CD4-positive, alpha-beta T cell treated with Interleukin-17A for 1 hour (primary cell): ENCODE measurements at regions not wholly inside any gene's neighbourhood (a gene's known extent, or its start where the extent isn't known, plus 50 kb on each side); places are given as distances from the start of the nearest gene placed in this dataset.

Source experiments
- DNase-seq: peaks from one replicate; pipeline ENCODE4 v3.0.0-alpha.2; 2020

DNA sequence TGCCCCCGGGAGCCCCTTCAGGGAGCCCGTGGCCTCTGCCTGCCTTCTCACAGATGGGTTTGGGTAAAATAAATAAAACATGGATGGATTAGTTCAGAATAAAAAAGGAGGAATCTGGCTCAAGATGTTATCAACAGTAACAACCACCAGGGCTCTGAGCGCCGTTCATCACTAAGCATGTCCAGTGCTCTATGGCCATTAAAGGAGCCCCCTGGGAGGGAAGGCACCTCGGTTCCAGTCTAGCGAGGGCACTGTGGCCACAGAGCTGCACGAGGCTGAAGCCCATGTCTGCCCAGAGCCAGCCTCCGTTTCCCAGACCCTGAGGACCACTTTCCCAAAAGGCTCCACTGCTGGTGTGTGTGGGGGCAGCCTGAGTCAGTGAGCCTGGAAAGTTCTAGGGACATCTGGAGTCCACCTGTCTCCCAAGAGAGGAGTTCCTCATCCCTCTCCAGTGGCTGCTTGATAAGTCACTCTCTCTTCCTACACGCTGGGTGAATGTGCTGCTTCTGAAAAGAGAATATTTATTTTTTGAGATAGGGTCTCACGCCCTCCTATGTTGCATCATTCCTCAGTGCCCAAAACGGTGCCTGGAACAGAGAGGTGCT, 614.6 kb downstream of the TBC1D22A start:
- no peak for DNase-seq

DNA sequence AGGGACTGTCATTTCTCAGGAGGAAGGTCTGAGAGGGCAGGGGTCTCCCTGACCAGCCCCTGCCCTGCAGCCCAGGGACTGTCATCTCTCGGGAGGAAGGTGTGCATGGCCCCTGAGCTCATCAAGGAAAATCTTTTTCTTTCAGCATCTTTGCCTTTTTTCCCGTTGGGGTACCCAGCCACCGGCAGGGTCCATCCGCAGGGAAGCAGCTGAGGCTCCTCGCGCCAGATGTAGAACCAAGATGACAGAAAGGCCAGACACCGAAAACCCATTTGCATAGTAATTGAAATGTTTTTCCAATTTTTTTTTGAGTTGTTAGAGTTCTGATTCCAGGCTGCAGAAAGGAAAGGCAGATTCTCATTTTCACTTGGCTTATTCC, 613.9 kb downstream of the TBC1D22A start:
- no peak for DNase-seq

DNA sequence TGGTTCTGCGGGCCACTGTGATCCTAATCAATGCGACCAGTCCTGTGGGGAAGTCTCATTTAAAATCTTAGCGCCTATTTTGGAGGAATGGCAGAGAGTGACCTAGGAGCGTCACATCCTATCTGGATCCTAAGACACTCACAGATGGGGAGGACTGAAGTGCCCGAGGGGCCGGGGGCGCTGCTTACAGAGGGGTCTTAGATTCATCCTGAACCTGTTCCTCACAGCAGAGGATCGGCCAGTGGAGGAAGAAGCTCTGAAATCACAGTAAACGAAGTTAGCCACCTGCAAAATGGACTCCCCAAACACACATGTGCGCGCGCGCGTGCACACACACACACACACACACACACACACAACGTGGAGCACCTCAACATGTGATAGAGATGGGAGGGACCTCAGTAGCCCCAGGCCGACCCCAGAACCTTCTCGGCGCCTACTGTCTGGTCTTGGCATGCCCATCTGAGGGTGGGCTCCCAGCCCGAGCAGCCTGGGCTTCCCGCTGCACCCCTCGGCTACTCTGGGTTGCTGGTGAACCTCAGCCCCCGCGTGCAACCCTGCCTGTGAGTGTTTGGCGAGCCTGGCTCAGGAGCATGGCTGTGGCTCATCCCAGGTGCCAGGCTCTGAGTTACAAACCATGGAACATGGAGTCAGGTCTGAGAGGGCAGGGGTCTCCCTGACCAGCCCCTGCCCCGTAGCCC, 613.3 kb downstream of the TBC1D22A start:
- DNase-seq: no peak

DNA sequence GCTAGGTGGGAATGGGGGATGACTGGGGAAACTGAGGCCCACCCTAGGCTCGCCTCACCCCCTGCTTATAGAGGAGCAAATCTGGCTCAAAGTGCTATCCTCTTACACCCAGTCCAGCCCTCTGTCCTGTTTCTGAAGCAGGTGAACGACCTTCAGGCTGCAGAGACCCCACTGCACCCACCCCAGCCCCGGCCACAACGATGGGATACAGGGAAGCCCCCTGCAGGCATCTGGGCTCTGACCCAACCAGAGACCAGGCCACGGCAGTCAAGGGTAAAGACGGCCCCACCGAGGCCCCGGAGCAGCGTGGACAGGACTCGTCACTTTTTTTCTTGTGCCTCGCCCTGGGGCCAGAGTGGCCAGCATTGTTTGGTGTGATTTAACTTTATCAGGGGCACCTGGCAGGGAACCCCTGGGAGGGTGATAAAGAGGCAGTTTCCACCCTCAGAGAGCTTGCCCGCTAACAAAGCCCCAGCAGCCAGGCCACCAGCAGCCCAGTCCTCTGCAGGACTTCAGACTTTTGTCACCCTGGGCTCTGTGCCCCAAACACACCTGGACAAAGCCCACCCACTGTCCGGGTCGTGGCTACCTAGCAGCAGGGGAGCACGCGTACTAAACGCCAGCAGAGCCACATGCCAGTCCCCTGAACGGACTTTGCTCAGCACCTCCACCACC, 612.6 kb downstream of the TBC1D22A start:
- no peak for DNase-seq

DNA sequence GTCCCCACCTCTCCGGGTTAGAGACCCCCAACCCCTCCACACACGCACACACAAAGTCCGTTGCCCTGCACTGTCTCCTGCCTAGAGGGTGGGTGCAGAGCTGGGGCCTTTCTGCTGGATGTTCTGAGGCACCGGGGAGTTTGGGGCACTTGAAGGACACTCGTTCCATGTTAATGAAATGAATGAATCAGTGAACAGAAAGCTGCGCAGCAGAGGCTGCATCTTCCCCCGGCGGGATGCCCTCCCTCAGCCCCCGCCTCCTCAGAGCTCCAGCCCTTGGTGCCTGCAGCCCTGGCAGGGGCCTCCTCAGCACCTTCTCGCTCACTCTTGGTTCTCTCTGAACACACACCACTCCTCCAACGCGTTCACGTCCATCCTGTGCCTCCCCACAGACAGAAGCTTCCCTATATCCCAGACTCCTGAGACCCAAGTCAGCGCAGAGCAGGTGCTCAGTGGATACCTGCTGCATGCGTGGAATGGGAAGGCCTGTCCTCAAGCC, 611.9 kb downstream of the TBC1D22A start:
- no peak for DNase-seq

DNA sequence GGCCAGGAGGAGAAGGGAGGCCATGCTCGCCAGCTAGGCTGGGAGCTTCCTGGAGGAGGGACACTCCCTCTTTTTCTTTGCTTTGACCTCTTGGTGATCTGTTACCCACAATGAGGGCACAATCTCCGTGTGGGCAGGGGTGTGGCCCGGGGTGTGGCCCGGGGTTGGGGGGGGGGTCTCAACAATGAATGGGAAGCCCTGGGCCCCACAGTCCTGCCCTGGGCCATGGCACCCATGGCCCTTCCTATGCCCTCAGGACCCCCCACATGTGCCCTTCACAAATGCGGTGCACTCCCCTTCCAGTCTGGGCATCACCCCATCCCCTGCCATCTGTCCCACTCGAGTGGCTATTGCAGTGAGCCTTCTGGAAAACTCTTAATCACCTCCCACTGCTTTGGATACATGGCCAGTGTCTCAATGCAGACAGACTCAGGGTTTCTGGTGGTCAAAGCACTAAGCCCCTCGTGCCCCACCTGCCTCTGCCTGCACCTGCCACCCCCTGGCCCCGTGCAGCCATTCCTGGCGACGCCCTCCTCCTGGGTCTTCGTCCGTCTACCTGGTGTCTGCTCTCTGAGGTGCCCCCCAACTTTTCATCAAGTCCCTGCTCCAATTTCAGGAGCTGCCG, 611.3 kb downstream of the TBC1D22A start:
- DNase-seq: no peak

DNA sequence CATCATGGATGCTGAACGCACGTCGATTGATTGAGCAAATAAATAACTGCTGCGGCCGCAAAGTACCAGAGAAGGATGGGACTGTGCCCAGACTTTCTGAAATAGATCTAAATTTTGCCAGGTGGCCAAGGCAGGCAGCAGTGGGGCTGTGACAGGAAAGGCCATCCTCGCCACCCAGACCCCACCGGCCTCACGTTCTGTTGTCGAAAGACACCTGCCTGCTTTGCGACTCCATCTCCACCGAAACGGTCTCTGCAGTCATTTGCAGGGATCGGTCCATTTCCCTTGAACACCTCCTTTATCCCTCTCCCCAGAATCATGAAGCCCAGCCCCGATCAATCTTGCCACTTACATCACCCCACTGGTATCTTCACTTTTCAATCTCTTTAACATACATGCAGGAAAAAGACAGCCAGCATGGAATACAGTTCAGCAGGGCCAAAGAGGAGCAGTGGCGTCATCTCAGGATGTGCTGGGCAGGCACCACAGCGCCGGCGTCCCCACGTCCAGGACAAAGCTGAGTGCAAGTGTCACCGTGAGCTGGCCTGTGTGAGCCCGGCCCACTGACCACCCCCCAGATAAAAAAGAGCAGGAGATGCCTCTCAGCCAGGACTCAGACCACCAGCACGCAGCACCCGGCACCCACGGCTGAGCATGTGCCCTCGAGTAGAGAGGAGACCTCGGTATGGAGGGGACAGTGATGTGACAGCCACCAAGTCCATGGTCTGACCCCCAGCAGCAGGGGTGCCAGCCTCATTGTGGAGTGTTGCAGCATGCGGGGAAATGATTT, 610.3 kb downstream of the TBC1D22A start:
- no peak for DNase-seq

DNA sequence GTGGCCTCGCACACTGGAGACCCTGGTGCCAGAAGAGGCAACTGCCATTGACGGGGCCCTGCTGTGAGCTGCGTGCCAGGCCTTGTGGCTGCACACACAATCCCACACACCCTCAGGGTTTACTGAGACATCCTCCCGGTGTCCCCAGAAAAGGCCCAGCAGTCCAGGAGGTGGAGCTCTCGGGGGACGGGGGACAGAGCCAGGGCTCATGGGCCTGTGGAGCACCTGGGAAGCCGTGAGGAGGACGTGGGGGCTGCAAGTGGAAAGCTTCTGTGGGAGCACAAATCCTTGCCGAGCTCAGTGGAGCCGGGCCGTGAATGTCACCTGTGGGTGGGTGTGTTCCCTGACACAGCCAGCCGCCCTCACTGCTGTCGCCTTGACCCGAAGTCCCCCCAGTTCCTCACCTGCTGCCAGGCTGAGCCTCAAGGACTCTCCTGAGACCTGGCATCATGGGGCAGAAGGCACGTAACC, 609.7 kb downstream of the TBC1D22A start:
- no peak for DNase-seq

DNA sequence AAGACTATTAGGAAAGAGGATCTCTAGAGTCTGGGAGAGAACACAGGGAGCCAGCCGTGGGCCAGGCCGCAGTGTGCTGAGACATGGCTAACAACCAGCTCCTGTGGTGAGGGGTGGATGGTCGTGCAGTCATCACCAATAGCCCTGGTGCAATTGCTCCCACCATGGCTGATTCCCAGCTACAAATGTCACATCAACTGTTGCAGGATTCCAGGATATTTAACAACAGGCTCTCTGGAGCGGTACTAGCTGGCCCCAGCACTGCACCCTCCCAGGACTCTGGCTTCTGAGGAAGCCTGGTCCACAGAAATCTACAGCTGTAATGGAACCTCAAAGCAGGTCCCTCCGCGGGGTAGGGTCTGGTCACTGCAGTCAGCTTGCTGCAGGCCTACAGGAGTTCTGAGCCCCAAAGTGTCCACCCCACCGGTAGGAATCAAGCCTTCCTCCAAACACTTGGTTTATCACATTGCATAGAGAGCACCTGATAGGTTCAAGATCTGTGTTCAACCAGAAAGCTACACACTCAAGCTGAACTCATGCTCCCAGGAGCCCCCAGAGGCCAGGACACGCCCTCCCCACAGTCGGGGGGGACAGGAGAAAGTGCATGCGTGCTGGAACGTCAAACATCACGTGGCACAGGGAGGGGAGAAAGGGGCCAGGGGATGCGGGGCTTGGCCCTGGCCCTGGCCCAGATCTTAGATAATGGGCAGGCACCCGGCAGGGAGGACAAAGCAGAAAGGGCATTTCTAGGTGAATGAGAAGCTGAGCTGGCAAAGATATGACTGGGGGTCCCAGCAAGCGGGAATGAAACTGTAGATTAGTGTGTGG, 609.0 kb downstream of the TBC1D22A start:
- no peak for DNase-seq

DNA sequence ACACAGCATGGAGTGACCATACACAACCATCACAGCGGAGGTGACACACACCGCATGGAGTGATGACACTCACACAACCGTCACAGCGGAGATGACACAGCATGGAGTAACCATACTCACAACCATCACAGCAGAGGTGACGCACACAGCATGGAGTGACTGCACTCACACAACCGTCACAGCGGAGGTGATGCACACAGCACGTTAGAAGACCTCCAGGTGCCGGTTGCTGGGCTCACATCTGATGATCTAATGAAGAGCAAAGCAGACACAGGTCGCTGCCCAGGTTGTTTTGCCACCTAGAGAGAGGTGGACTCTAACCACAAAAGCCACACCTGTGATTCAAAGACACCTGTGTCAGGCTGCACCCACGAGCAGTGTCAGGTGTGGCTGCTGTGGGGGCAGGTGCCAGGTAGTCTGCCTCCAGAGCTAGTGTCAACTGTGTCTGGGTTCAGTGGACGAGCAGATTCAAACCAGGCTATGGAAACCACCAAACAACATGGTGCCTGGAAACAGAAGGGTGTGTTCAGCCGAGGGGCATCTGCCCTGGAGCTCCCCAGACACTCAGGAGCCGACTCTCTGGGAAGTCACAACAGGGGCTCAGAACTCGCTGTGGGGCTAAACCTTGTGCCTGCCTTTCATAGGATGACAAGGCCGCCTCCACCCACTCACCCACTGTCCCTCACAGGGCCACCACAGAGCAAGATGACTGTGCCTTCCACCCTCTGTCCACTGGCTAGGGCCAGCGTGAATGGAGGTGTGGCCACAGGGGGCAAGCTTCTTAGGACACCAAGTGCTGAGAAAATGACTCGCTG, 608.2 kb downstream of the TBC1D22A start:
- no peak for DNase-seq

DNA sequence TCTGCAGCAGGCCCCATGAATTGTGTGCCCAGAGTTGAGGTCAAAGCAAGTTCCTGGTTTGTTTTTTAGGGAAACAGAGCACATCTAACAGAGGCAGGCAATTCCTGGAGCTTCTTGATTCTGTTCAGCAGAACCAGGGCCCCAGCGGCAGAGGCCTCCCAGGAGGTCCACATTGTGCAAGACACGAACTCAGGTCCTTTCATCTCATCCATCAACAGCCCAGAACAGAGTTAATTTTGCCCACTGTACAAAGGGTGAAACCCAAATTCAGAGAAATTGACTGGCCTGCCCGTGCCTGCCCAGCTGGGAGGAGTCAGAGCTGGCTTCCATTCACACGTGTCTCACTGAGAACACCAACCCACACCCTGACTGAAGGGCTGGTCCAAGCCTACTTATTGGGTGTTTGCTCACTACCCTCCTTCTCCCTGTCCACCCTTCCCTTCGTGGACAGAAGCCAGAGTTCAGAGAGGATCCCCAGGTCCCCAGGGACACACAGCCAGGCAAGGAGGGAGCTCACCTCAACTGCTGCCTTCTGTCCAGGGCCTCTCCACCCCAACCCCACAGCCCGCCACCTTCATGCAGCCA, 607.1 kb downstream of the TBC1D22A start:
- DNase-seq: no peak

DNA sequence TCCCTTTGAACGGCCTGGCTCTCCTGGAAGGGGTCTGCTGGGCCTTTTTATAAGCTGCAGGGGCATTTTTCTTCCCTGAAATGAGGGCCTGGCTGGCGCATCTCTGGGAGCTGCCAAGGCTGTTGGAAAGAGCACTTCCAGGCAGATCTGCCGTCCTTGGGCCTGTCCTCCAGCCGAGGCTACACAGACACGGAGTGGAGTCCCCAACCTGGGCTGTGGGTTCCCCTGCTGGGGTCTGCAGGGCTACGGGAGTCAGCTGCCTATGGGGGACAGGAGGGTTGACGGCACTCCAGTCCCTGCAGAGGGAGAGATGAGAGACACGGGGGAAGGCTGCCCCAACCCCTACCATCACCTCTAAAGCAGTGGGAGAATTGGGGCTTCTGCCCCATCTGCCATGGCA, 606.6 kb downstream of the TBC1D22A start:
- DNase-seq: no peak

DNA sequence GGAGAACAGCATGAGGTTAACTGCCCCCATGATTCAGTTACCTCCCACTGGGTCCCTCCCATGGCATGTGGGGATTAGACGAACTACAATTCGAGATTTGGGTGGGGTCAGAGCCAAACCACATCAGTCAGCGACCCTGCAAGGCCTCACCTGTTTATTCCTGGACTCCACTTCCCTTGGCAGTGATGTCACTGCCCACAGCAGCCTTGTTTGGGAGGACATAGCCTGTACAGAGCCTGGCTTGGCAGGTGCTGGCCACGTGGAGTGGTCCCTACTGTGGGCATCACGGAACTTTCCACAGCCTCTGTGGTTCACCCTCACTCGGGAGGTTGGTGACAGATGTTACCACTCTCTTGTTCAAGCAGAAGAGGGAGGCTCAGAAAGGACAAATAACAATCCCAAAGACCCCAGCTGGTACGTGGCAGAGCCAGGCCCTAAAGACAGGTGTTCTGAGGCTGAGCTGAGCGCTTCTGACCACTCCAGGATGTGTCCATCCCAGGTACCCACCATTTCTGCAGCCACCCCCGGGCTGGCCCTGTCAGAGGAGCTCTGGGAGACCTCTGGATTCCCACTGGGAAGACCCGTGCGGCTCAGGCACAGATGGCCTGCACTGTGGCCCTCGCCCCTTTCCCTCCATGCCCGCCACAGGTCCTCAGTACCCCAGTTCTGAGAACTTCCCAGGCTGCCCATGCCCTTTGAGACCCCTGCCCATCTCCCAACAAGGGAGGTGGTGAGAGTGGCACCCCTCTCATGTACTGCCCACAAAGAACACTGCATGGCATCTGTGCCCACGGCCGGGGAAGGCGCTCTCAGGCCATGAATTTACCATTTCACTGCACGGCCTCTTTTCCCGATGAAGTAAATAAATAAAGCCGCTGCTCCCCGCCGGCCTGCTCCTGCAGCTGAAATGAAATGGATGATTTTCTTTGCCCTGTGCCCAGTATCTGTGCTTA, 605.8 kb downstream of the TBC1D22A start:
- no peak for DNase-seq

DNA sequence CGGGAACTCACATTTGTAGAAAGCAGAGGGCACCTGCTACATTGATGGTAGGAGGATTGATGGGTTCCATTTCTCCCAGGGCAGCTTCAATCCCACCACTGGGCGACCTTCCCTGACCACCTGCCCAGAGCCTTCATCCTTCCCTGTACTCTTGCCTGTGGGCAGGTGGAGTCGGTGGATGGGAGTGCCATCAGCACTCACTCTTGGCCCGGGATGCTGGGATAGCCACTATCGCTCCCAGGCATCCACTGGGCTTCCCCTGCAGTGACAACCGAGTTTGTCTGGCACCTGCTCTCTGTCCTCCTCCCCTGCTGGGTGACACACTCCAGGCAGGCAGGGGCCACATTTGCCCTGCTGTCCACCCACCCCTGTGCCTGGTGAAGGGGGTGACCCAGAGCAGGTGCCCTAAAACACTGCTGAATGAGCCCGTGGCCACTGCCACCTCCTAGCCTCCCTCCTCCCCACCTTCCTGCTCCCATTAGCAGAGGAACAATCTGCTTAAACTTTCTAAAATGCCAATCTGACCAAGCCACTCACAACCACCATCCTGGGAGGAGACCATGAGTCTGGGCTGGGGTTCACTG, 604.7 kb downstream of the TBC1D22A start:
- no peak for DNase-seq

DNA sequence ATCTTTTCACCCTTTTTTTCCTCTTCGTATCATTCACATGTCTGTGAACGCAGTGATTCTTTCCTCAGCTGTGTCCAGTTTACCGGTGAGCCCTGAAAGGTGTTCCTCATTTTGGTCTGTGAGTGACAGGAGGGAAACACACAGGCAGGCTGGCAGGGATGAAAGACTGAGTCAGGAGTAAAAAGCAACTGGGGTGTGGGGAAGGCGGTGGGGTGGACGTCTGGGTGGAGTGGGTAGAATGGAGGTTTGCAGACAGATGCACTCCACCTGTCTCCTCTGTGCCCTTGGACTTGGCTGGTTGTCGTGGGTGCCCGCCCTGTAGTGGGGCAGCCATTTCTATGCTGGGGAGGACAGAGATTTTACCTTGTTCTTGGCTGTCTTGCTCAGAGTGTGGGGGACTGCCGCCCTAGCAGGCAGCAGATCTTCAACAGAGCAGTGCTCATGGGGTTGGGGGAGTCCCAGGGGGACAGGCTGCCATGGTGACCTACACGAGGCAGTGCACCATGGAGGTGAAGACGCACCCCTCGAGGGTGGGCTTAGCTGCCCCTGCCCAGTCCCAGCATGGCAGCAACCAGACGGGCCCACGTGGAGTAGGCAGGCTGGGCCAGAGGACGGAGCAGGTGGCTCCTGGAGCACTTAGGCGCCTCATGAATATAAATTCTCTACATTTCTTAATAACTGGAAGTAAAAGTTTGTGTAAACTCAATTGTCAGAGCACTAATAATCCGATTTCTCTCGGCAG, 603.7 kb downstream of the TBC1D22A start:
- DNase-seq: no peak

DNA sequence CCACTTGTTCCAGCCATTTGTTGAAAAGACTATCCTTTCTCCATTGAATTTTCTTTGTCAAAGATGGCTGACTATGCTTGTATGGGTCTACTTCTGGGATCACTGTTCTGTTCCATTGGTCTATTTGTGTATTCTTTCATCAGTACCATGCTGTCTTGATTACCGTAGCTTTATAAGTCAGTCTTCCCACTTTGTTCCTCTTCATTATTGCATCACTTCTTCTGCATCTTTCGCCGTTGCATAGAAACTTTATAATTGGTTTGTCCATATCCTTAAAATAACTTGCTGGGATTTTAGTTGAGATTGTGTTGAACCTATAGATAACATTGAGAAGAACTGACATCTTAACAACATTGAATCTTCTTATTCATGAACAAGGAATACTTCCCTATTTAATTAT, 598.8 kb downstream of the TBC1D22A start:
- no peak for DNase-seq

DNA sequence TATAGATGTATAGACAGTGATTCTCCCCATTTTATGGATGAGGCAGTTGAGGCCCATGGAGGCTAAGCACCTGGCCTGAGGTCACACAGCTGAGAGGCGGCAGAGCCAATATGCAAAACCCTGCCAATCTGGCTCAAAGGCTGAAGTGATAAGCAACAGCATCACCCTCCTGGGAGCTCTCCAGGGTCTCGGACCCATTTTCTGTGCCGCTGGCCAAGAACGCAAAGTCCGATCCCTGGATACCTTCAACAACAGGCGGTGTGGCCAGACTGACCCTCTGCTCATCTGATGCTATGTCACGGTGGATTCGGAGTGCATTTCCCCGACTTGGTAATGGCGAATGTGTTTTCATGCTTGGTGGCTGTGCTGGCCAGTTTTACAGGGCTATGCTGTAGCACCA, 595.0 kb downstream of the TBC1D22A start:
- DNase-seq: no peak

DNA sequence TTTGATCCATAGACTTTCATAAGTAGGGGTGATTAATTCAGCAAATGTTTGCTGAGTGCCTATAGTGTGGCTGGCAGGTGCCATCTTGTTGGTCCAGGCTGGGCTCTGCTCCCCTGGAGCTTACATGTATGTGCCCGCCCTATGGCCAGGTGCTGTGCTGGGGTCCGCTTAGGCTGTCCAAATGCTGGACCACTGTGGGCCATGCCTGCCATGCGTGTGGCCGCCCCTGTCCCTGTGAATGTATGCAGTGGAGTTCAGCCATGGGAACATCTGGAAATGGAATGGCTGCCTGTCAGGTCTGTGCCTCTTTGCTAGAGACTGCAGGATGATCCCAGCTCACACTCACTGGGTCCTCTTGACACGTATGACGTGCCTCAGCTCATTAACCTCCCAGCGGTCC, 594.6 kb downstream of the TBC1D22A start:
- DNase-seq: no peak
